Loucy (cell line): ENCODE measurements at regions not wholly inside any gene's neighbourhood (a gene's known extent, or its start where the extent isn't known, plus 50 kb on each side); places are given as distances from the start of the nearest gene placed in this dataset.

ENCODE experiments used
- H2AFZ ChIP-seq: fragments of 200-600 bp; sonication (generic); 2 replicates; pipeline ENCODE4 v1.6.0; 2016; ENCODE audit warnings: antibody characterized with exemption, mild to moderate bottlenecking, low read length, moderate library complexity
- H3F3A ChIP-seq: fragments of 200-600 bp; 2 replicates; pipeline ENCODE4 v1.6.0; 2016; ENCODE audit warnings: antibody characterized with exemption, low read depth, mild to moderate bottlenecking
- H3K27me3 ChIP-seq: fragments of 200-600 bp; sonication (generic); 2 replicates; pipeline ENCODE4 v1.6.1; 2014; ENCODE audit warnings: low read length, mild to moderate bottlenecking; ENCODE audit not compliant: insufficient read depth, poor library complexity, severe bottlenecking
- H3K36me3 ChIP-seq: fragments of 200-600 bp; sonication (generic); 2 replicates; pipeline ENCODE4 v1.6.1; 2016; ENCODE audit warnings: low read length; ENCODE audit not compliant: insufficient read depth
- H3K4me1 ChIP-seq: fragments of 200-600 bp; sonication (generic); 2 replicates; pipeline ENCODE4 v1.5.1; 2014; ENCODE audit warnings: low read length, mild to moderate bottlenecking; ENCODE audit not compliant: insufficient read depth, poor library complexity, severe bottlenecking
- H3K4me2 ChIP-seq: fragments of 200-600 bp; sonication (generic); 2 replicates; pipeline ENCODE4 v1.6.0; 2014; ENCODE audit warnings: antibody characterized with exemption, low read length, low read depth, mild to moderate bottlenecking; ENCODE audit not compliant: poor library complexity, severe bottlenecking
- H3K4me3 ChIP-seq: fragments of 200-600 bp; sonication (generic); 2 replicates; pipeline ENCODE4 v1.5.1; 2014; ENCODE audit warnings: low read length, mild to moderate bottlenecking, mixed read lengths; ENCODE audit not compliant: poor library complexity, severe bottlenecking
- H3K79me2 ChIP-seq: fragments of 200-600 bp; sonication (generic); 2 replicates; pipeline ENCODE4 v1.6.1; 2014; ENCODE audit warnings: low read length; ENCODE audit not compliant: insufficient read depth
- H3K9ac ChIP-seq: fragments of 200-600 bp; sonication (generic); 2 replicates; pipeline ENCODE4 v1.6.0; 2014; ENCODE audit warnings: mild to moderate bottlenecking, low read depth, low read length, moderate library complexity; ENCODE audit not compliant: poor library complexity, severe bottlenecking
- H3K9me2 ChIP-seq: fragments of 200-600 bp; sonication (generic); replicated peaks from 2 replicates; pipeline ENCODE4 v1.6.1; 2016; ENCODE audit warnings: low read depth, low read length, mixed read lengths
- H3K9me3 ChIP-seq: fragments of 200-600 bp; sonication (generic); 2 replicates; pipeline ENCODE4 v1.6.1; 2014; ENCODE audit warnings: mild to moderate bottlenecking, antibody characterized with exemption, low read length, low read depth; ENCODE audit not compliant: insufficient read depth
- H4K20me1 ChIP-seq: fragments of 200-600 bp; sonication (generic); 2 replicates; pipeline ENCODE4 v1.6.0; 2014; ENCODE audit warnings: antibody characterized with exemption, low read length, mild to moderate bottlenecking; ENCODE audit not compliant: insufficient read depth, poor library complexity, severe bottlenecking
- EZH2phosphoT487 ChIP-seq: fragments of 200-600 bp; IDR thresholded peaks from 2 replicates; pipeline ENCODE4 v1.6.1; 2018; ENCODE audit warnings: antibody characterized with exemption, mild to moderate bottlenecking, moderate library complexity, borderline replicate concordance
- TF ChIP-seq, protein P1 (sequence below): fragments of 200-600 bp; sonication (generic); conservative IDR thresholded peaks from 2 replicates; pipeline ENCODE4 v1.5.1; 2014; ENCODE audit warnings: mild to moderate bottlenecking, antibody characterized with exemption, low read length

DNA sequence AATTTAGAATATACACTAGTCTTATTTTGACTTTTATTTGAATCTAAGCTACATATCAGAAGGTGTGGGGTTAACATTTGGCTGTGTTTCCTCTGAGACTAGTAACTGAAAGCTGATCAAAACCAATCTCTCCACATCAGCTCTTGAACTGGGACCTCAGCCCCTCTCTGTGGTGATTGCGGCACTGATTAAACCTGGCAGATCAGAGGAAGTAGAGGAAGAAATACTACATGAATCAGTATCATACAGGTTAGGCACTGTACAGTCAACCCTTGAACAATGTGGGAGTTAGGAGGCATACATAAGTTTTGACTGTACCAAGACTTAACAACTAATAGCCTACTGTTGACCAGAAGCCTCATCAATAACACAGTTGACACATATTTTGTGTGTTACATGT is 122.5 kb upstream of the C1orf87 start:
- Histone ChIP-seq H3F3A (no peaks in the 10 kb centered on the region), H3K4me3 (no peak overlapping the region), H3K4me1 (no peaks in the 10 kb centered on the region), H4K20me1 (no peaks in the 10 kb centered on the region), H3K36me3 (no peaks in the 10 kb centered on the region), H3K27me3 (no peaks in the 10 kb centered on the region), H3K9ac (no peak overlapping the region), H2AFZ (no peak overlapping the region), H3K9me2 (no peaks in the 10 kb centered on the region), H3K9me3 (peaks cover 7% of the 10 kb centered on the region), H3K79me2 (no peaks in the 10 kb centered on the region), H3K4me2 (no peak overlapping the region)
- no peak for TF ChIP-seq EZH2phosphoT487
- TF ChIP-seq, protein P1, sequence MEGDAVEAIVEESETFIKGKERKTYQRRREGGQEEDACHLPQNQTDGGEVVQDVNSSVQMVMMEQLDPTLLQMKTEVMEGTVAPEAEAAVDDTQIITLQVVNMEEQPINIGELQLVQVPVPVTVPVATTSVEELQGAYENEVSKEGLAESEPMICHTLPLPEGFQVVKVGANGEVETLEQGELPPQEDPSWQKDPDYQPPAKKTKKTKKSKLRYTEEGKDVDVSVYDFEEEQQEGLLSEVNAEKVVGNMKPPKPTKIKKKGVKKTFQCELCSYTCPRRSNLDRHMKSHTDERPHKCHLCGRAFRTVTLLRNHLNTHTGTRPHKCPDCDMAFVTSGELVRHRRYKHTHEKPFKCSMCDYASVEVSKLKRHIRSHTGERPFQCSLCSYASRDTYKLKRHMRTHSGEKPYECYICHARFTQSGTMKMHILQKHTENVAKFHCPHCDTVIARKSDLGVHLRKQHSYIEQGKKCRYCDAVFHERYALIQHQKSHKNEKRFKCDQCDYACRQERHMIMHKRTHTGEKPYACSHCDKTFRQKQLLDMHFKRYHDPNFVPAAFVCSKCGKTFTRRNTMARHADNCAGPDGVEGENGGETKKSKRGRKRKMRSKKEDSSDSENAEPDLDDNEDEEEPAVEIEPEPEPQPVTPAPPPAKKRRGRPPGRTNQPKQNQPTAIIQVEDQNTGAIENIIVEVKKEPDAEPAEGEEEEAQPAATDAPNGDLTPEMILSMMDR = no peak

DNA sequence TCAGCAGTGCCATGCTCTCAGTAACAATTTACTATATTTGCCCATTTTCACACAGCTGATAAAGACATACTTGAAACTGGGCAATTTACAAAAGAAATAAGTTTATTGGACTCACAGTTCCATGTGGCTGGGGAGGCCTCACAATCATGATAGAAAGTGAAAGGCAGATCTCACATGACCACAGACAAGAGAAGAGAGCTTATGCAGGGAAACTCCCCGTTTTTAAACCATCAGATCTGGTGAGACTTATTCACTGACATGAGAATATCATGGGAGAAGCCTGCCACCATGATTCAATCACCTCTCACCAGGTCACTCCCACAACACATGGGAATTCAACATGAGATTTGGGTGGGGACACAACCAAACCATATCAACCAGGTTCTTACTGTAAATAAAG is 112.1 kb upstream of the C1orf87 start:
- Histone ChIP-seq H3K9ac (no peak overlapping the region), H3K9me2 (no peaks in the 10 kb centered on the region), H2AFZ (no peak overlapping the region), H3K9me3 (peaks cover 26% of the 10 kb centered on the region), H3K79me2 (no peaks in the 10 kb centered on the region), H4K20me1 (no peaks in the 10 kb centered on the region), H3K27me3 (no peaks in the 10 kb centered on the region), H3K4me1 (no peaks in the 10 kb centered on the region), H3K4me2 (no peak overlapping the region), H3K4me3 (no peak overlapping the region), H3F3A (no peaks in the 10 kb centered on the region), H3K36me3 (no peaks in the 10 kb centered on the region)
- TF ChIP-seq, protein P1 = no peak
- TF ChIP-seq EZH2phosphoT487 = no peak

DNA sequence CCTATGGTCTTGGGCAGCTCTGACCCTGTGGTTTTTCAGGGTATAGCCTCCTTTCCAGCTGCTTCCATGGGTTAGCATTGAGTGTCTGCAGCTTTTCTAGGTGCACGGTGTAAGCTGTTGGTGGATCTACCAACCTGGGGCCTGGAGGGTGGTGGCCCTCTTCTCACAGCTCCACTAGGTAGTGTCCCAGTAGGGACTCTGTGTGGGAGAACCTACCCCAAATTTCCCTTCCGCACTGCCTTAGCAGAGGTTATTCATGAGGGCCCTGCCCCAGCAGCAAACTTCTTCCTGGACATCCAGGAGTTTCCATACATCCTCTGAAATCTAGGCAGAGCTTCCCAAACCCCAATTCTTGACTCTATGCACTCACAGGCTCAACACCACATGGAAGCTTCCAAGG is 111.0 kb upstream of the C1orf87 start:
- H3K9ac ChIP-seq = no peak overlapping the region

More for the DNA sequence above, 111.0 kb upstream of the C1orf87 start:
- TF ChIP-seq, protein P1 = no peak
- TF ChIP-seq EZH2phosphoT487 = no peak
- Histone ChIP-seq H3F3A (no peaks in the 10 kb centered on the region), H3K4me1 (no peaks in the 10 kb centered on the region), H3K9me3 (peaks cover 26% of the 10 kb centered on the region), H3K4me3 (no peak overlapping the region), H3K27me3 (no peaks in the 10 kb centered on the region), H3K79me2 (no peaks in the 10 kb centered on the region), H3K9me2 (no peaks in the 10 kb centered on the region), H2AFZ (no peak overlapping the region), H3K4me2 (no peak overlapping the region), H4K20me1 (no peaks in the 10 kb centered on the region), H3K36me3 (no peaks in the 10 kb centered on the region)
